ENCODE measurements at regions not wholly inside any gene's neighbourhood (a gene's known extent, or its start where the extent isn't known, plus 50 kb on each side); places are given as distances from the start of the nearest gene placed in this dataset.

DNA sequence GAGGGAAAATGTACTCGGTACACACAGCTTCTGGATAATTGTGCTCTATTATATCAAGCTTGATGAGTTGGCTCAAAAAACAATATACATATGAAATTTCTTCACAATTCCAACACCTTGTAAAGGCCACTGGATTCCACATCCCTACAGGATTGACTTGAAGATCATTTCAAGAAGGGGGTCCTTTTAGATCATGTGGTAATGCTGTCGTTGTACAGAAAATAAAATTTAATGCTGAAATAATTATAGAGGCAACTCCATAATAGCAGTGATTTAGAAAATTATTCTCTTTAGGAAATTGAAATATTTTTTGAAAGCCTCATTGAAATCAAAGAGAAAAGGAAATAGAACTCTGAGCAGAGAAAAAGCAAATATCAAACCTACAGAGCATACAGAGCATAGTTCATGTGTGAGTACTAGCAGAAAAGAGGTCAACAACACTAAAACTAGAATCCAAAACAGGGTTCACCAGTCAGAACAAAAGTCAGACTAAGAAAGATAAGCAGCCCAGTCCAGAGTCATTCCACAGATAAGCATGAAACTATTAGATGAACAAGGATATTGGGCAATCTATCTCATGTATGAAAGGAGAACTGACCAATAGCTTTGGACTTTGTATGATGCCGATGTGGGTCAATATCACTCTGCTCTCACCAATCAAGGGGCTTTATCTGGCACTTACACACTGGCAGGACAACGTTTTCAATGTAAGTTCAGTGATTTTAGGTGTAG, 79.5 kb upstream of the PALMD start (continued):
- TF ChIP-seq, protein P1, sequence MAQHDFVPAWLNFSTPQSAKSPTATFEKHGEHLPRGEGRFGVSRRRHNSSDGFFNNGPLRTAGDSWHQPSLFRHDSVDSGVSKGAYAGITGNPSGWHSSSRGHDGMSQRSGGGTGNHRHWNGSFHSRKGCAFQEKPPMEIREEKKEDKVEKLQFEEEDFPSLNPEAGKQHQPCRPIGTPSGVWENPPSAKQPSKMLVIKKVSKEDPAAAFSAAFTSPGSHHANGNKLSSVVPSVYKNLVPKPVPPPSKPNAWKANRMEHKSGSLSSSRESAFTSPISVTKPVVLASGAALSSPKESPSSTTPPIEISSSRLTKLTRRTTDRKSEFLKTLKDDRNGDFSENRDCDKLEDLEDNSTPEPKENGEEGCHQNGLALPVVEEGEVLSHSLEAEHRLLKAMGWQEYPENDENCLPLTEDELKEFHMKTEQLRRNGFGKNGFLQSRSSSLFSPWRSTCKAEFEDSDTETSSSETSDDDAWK (CRISPR knock-in tag; IDR thresholded peaks at IDR 0.05): no peak
- TF ChIP-seq MBD4 (IDR thresholded peaks at IDR 0.05; ENCODE audit: borderline replicate concordance, low read length): no peak
- TF ChIP-seq, protein P2, sequence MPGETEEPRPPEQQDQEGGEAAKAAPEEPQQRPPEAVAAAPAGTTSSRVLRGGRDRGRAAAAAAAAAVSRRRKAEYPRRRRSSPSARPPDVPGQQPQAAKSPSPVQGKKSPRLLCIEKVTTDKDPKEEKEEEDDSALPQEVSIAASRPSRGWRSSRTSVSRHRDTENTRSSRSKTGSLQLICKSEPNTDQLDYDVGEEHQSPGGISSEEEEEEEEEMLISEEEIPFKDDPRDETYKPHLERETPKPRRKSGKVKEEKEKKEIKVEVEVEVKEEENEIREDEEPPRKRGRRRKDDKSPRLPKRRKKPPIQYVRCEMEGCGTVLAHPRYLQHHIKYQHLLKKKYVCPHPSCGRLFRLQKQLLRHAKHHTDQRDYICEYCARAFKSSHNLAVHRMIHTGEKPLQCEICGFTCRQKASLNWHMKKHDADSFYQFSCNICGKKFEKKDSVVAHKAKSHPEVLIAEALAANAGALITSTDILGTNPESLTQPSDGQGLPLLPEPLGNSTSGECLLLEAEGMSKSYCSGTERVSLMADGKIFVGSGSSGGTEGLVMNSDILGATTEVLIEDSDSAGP (CRISPR knock-in tag; IDR thresholded peaks at IDR 0.05; ENCODE audit: borderline replicate concordance): no peak
- no peak for TF ChIP-seq PRMT3 (CRISPR knock-in tag; IDR thresholded peaks at IDR 0.05; ENCODE audit: borderline replicate concordance, low read depth)
- TF ChIP-seq, protein P3, sequence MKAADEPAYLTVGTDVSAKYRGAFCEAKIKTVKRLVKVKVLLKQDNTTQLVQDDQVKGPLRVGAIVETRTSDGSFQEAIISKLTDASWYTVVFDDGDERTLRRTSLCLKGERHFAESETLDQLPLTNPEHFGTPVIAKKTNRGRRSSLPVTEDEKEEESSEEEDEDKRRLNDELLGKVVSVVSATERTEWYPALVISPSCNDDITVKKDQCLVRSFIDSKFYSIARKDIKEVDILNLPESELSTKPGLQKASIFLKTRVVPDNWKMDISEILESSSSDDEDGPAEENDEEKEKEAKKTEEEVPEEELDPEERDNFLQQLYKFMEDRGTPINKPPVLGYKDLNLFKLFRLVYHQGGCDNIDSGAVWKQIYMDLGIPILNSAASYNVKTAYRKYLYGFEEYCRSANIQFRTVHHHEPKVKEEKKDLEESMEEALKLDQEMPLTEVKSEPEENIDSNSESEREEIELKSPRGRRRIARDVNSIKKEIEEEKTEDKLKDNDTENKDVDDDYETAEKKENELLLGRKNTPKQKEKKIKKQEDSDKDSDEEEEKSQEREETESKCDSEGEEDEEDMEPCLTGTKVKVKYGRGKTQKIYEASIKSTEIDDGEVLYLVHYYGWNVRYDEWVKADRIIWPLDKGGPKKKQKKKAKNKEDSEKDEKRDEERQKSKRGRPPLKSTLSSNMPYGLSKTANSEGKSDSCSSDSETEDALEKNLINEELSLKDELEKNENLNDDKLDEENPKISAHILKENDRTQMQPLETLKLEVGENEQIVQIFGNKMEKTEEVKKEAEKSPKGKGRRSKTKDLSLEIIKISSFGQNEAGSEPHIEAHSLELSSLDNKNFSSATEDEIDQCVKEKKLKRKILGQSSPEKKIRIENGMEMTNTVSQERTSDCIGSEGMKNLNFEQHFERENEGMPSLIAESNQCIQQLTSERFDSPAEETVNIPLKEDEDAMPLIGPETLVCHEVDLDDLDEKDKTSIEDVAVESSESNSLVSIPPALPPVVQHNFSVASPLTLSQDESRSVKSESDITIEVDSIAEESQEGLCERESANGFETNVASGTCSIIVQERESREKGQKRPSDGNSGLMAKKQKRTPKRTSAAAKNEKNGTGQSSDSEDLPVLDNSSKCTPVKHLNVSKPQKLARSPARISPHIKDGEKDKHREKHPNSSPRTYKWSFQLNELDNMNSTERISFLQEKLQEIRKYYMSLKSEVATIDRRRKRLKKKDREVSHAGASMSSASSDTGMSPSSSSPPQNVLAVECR (CRISPR knock-in tag; IDR thresholded peaks at IDR 0.05; ENCODE audit: borderline replicate concordance): no peak
- TF ChIP-seq NR2F2 (IDR thresholded peaks at IDR 0.05; ENCODE audit: borderline replicate concordance, low read depth): peak; percentile 61; the same call in 1 of the 2 replicates
- TF ChIP-seq, protein P4, sequence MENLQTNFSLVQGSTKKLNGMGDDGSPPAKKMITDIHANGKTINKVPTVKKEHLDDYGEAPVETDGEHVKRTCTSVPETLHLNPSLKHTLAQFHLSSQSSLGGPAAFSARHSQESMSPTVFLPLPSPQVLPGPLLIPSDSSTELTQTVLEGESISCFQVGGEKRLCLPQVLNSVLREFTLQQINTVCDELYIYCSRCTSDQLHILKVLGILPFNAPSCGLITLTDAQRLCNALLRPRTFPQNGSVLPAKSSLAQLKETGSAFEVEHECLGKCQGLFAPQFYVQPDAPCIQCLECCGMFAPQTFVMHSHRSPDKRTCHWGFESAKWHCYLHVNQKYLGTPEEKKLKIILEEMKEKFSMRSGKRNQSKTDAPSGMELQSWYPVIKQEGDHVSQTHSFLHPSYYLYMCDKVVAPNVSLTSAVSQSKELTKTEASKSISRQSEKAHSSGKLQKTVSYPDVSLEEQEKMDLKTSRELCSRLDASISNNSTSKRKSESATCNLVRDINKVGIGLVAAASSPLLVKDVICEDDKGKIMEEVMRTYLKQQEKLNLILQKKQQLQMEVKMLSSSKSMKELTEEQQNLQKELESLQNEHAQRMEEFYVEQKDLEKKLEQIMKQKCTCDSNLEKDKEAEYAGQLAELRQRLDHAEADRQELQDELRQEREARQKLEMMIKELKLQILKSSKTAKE (CRISPR knock-in tag; IDR thresholded peaks at IDR 0.05; ENCODE audit: borderline replicate concordance): 0 out of 2 replicates have a peak, but pooled peaks have one; percentile 47
- no peak for TF ChIP-seq SMAD1 (CRISPR knock-in tag; IDR thresholded peaks at IDR 0.05; ENCODE audit: borderline replicate concordance, low read depth)
- TF ChIP-seq PAWR (CRISPR knock-in tag; IDR thresholded peaks at IDR 0.05; ENCODE audit: borderline replicate concordance): no peak
- peak; percentile 94 for TF ChIP-seq RXRB (CRISPR knock-in tag; IDR thresholded peaks at IDR 0.05; ENCODE audit: borderline replicate concordance)
- TF ChIP-seq, protein P5, sequence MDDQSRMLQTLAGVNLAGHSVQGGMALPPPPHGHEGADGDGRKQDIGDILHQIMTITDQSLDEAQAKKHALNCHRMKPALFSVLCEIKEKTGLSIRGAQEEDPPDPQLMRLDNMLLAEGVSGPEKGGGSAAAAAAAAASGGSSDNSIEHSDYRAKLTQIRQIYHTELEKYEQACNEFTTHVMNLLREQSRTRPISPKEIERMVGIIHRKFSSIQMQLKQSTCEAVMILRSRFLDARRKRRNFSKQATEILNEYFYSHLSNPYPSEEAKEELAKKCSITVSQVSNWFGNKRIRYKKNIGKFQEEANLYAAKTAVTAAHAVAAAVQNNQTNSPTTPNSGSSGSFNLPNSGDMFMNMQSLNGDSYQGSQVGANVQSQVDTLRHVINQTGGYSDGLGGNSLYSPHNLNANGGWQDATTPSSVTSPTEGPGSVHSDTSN (CRISPR knock-in tag; IDR thresholded peaks at IDR 0.05; ENCODE audit: borderline replicate concordance): no peak
- TF ChIP-seq, protein P6, sequence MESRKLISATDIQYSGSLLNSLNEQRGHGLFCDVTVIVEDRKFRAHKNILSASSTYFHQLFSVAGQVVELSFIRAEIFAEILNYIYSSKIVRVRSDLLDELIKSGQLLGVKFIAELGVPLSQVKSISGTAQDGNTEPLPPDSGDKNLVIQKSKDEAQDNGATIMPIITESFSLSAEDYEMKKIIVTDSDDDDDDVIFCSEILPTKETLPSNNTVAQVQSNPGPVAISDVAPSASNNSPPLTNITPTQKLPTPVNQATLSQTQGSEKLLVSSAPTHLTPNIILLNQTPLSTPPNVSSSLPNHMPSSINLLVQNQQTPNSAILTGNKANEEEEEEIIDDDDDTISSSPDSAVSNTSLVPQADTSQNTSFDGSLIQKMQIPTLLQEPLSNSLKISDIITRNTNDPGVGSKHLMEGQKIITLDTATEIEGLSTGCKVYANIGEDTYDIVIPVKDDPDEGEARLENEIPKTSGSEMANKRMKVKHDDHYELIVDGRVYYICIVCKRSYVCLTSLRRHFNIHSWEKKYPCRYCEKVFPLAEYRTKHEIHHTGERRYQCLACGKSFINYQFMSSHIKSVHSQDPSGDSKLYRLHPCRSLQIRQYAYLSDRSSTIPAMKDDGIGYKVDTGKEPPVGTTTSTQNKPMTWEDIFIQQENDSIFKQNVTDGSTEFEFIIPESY (CRISPR knock-in tag; IDR thresholded peaks at IDR 0.05): no peak
- no peak for TF ChIP-seq ZFP62 (CRISPR knock-in tag; IDR thresholded peaks at IDR 0.05)
- no peak for TF ChIP-seq ZNF337 (CRISPR knock-in tag; IDR thresholded peaks at IDR 0.05; ENCODE audit: borderline replicate concordance, low read depth)
- TF ChIP-seq ZNF546 (CRISPR knock-in tag; conservative IDR thresholded peaks at IDR 0.05): no peak
